Fibroblast of lung (primary cell): ENCODE measurements at regions not wholly inside any gene's neighbourhood (a gene's known extent, or its start where the extent isn't known, plus 50 kb on each side); places are given as distances from the start of the nearest gene placed in this dataset.

Experiments
- DNase-seq, 2 donors: peaks; one replicate each; pipeline versions ENCODE4 v3.0.0 to v3.0.0-alpha.2; 2010; ENCODE audit warnings: low read depth in 2 of 2
- H2AFZ ChIP-seq: 2 replicates; pipeline ENCODE4 v1.5.1; 2012; ENCODE audit warnings: low read length, control low read depth, inconsistent platforms
- H3K27ac ChIP-seq: 2 replicates; pipeline ENCODE4 v1.5.1; 2011; ENCODE audit warnings: low read length, control low read depth; ENCODE audit not compliant: insufficient read depth
- H3K27me3 ChIP-seq: 2 replicates; pipeline ENCODE4 v1.5.1; 2011; ENCODE audit warnings: mild to moderate bottlenecking, low read length; ENCODE audit not compliant: control insufficient read depth, insufficient read depth
- H3K36me3 ChIP-seq: 2 replicates; pipeline ENCODE4 v1.5.1; 2011; ENCODE audit warnings: low read length; ENCODE audit not compliant: control insufficient read depth, insufficient read depth
- H3K4me1 ChIP-seq: 2 replicates; pipeline ENCODE4 v1.5.1; 2011; ENCODE audit warnings: low read length; ENCODE audit not compliant: control insufficient read depth, insufficient read depth; ENCODE audit errors: extremely low read depth
- H3K4me2 ChIP-seq: 2 replicates; pipeline ENCODE4 v1.5.1; 2011; ENCODE audit warnings: low read length, control low read depth; ENCODE audit not compliant: insufficient read depth; ENCODE audit errors: extremely low read depth
- H3K4me3 ChIP-seq, 4 experiments: fragments of 200-600 bp in 1 of 4; sonication (generic) in 1 of 4; replicated peaks in 1 of 4; 2 replicates each; pipeline ENCODE4 v1.5.1; 2011 to 2016; ENCODE audit warnings: low read length in 4 of 4, low read depth in 3 of 4, mild to moderate bottlenecking in 3 of 4, control low read depth in 2 of 4, inconsistent platforms in 1 of 4, mixed read lengths in 1 of 4; ENCODE audit not compliant: insufficient read depth in 1 of 4; ENCODE audit errors: control extremely low read depth in 1 of 4
- H3K79me2 ChIP-seq: 2 replicates; pipeline ENCODE4 v1.5.1; 2012; ENCODE audit warnings: mild to moderate bottlenecking, low read length, inconsistent platforms; ENCODE audit not compliant: control insufficient read depth, insufficient read depth
- H3K9ac ChIP-seq: 2 replicates; pipeline ENCODE4 v1.5.1; 2011; ENCODE audit warnings: mild to moderate bottlenecking, low read length, control low read depth; ENCODE audit not compliant: insufficient read depth
- H3K9me3 ChIP-seq: 2 replicates; pipeline ENCODE4 v1.5.1; 2012; ENCODE audit warnings: low read depth, low read length; ENCODE audit not compliant: control insufficient read depth, insufficient read depth
- H4K20me1 ChIP-seq: 2 replicates; pipeline ENCODE4 v1.5.1; 2011; ENCODE audit warnings: low read length; ENCODE audit not compliant: control insufficient read depth, insufficient read depth; ENCODE audit errors: extremely low read depth
- CTCF ChIP-seq, 2 donors: IDR thresholded peaks in 1 of 2; conservative IDR thresholded peaks in 1 of 2; 1 replicate in 1 of 2; 2 replicates in 1 of 2; pipeline ENCODE4 v1.5.1; 2011 to 2012; ENCODE audit warnings: low read length in 2 of 2, control low read depth in 1 of 2, inconsistent platforms in 1 of 2, low read depth in 1 of 2, mild to moderate bottlenecking in 1 of 2
- EZH2 ChIP-seq: IDR thresholded peaks from 2 replicates; pipeline ENCODE4 v1.5.1; 2012; ENCODE audit warnings: low read length, control low read depth, mild to moderate bottlenecking; ENCODE audit errors: missing control alignments

- H4K20me1 ChIP-seq = no peaks in the 10 kb centered on the region
- no peaks in the 10 kb centered on the region for H3K79me2 ChIP-seq
- H3K9me3 ChIP-seq = no peaks in the 10 kb centered on the region
- no peak for DNase-seq
- H3K9ac ChIP-seq = no peak overlapping the region
- no peaks in the 10 kb centered on the region for H3K4me1 ChIP-seq
- H2AFZ ChIP-seq = no peak overlapping the region
- peaks cover 9% of the 10 kb centered on the region for H3K27me3 ChIP-seq
- H3K4me2 ChIP-seq = no peak overlapping the region
- no peaks in the 10 kb centered on the region for H3K36me3 ChIP-seq
- no peak overlapping the region for H3K27ac ChIP-seq
- no peak for TF ChIP-seq CTCF (conservative IDR thresholded peaks at IDR 0.05 in 1 of 2, IDR thresholded peaks at IDR 0.05 in 1 of 2; ENCODE audit: low read depth in 1 of 2, low read length in 2 of 2)
- TF ChIP-seq EZH2 = no peak
- H3K4me3 ChIP-seq = no peak overlapping the region
These were observed 100.5 kb upstream of the TMCC3 start for GRCh38 chr12:94750864-94751263.

- Histone ChIP-seq H4K20me1 (no peaks in the 10 kb centered on the region), H3K27ac (no peak overlapping the region), H2AFZ (no peak overlapping the region), H3K4me2 (no peak overlapping the region), H3K9me3 (no peaks in the 10 kb centered on the region), H3K79me2 (no peaks in the 10 kb centered on the region), H3K36me3 (no peaks in the 10 kb centered on the region), H3K4me1 (no peaks in the 10 kb centered on the region), H3K27me3 (peaks cover 13% of the 10 kb centered on the region), H3K9ac (no peak overlapping the region), H3K4me3 (no peak overlapping the region)
- no peak for DNase-seq
- no peak for TF ChIP-seq CTCF (conservative IDR thresholded peaks at IDR 0.05 in 1 of 2, IDR thresholded peaks at IDR 0.05 in 1 of 2; ENCODE audit: low read depth in 1 of 2, low read length in 2 of 2)
- no peak for TF ChIP-seq EZH2
These were observed 99.5 kb upstream of the TMCC3 start for GRCh38 chr12:94749890-94750289.

GRCh38 chr12:94749455-94749854 is 99.1 kb upstream of the TMCC3 start:
- Histone ChIP-seq H3K36me3 (no peaks in the 10 kb centered on the region), H3K4me1 (no peaks in the 10 kb centered on the region), H3K9me3 (no peaks in the 10 kb centered on the region), H4K20me1 (no peaks in the 10 kb centered on the region), H3K27me3 (peaks cover 13% of the 10 kb centered on the region), H3K4me2 (no peak overlapping the region), H2AFZ (no peak overlapping the region), H3K27ac (no peak overlapping the region), H3K79me2 (no peaks in the 10 kb centered on the region), H3K9ac (no peak overlapping the region), H3K4me3 (no peak overlapping the region)
- no peak for DNase-seq
- no peak for TF ChIP-seq EZH2
- no peak for TF ChIP-seq CTCF (conservative IDR thresholded peaks at IDR 0.05 in 1 of 2, IDR thresholded peaks at IDR 0.05 in 1 of 2; ENCODE audit: low read depth in 1 of 2, low read length in 2 of 2)
